Brain pericyte (primary cell): ENCODE measurements at regions not wholly inside any gene's neighbourhood (a gene's known extent, or its start where the extent isn't known, plus 50 kb on each side); places are given as distances from the start of the nearest gene placed in this dataset.

Source experiments
- DNase-seq: peaks from one replicate; pipeline ENCODE4 v3.0.0-alpha.2; 2012; ENCODE audit warnings: low read depth, low spot score

- DNase-seq, result no peak
Observed at GRCh38 chr4:143076723-143077122, 108.0 kb upstream of the USP38 start.

GRCh38 chr4:143082701-143083100, 102.0 kb upstream of the USP38 start:
- DNase-seq, result no peak

DNA sequence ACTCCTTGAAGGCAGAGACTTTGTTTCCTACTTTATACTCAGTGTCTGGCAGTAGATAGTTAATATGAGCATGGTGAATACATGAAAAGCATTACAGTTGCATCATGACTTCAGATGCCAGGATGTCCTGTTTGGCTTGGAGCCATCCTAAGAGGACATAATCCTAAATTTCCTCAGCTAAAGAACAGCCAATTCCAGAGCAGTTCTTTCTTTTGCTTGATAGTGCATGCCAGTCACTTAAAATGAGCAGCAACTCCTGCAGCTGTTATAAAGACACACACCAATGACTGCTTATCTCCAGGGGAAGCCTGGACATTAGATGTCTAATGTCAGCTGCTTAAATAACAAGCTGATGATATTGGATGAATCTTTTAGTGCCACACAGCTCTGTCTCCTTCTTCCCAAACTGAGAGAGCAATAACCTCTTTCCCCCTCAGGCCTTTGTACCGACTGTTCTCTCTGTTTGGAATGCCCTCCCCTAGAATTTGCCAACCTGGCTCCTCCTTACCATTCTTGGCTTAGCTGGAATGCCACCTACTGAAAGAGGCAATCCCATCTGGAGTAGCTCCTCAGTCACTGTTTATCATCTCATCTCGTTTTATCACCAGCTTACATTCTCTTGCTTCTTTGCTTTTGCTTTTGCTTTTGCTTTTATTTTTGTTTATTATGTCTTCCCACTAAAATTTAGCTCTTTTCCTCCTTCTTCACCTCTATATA, 100.8 kb upstream of the USP38 start:
- no peak for DNase-seq

DNA sequence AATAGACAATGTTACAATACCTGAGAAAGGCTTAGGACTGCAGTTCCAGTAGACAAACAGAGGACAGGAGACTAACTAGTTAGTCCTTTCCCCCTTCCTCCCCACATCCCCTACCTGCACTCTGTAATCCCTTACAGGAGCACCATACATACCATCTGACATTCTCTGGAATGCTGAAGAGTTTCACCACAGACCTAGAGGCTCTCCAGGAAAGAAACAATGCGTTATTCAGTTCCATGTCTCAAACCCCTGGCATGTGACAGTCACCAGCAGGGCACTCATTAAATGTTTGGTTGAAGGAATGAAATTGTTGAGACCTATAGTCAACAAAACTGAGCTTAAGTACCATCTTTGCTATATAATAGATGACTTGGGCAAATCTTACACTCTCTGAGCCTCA, 100.2 kb upstream of the USP38 start:
- no peak for DNase-seq

DNA sequence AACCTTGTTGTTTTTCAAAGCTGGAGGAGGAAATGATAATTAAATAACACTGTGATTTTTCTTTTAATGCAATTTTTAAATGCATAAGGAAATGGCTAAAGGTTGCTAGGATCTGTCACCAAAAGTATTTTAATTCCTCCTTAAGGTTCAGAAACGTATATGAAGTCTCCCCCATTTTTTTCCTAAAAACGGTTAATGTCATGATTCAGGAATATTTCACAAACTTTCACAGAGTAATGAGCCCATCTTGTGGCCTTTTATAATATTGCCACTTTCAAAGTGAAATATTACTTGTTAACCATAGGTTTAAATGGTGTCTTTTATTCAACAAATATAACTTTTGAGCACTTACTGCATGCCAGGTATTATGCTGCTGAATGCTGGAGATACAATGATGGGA, 99.5 kb upstream of the USP38 start:
- DNase-seq, result no peak

DNA sequence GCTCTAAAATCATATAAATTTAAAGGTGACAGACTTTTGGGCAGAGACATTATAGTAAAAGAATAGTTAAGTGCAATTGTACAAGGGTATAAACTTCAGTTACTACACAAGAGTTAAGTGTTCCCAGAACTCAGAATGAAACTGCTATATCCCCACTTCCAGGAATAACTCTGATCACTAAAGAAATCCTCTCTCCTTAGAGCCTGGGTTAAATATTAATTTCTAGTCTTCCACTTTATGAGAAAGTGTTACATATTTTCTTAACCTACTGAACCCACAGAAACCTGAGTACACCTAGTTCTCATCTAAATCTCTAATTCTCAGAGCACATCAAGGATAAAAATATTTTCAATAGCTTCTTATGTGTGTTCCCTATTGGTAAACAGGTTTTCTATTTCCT, 99.1 kb upstream of the USP38 start:
- DNase-seq, result no peak

DNA sequence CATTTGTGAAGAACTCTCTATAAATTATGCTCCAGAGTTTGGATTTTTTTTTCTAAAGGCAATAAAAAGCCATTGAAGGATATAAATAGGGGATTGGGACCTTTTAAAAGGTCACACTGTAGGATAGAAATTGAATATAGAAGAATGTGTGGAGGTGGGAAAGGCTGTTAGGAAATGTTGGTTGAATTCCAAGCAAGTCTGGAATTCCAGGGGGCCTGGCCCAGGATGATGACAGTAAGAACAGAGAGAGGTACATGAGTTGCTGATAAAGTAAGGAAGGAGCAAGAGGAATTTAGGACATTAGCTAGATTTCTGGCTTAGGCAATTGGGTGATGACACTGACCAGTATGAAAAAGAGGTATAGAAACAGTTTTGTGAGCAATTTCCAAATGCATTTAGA, 95.4 kb upstream of the USP38 start:
- DNase-seq, result no peak

- DNase-seq, result no peak
Observed at GRCh38 chr4:143089847-143090246, 94.9 kb upstream of the USP38 start.

DNA sequence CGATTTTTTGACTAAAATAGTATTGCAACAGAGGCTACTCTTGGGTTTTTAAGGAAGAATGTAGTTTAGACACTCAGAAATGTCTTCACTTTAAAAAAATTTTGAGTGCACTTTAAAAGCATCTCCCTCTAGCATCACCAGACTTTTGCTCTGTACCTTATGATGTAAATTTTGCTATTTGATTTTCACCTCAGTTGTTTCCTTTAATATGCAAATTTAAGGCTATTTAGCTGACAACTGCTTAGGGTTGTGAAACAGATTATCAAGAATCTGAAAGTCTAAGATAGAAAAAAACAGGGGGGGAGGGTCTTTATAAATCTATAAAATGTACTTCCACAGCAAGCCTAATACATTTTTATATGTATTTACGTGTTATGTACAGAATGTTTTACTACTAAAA, 92.9 kb upstream of the USP38 start:
- DNase-seq, result no peak

GRCh38 chr4:143095447-143095846, 89.3 kb upstream of the USP38 start:
- no peak for DNase-seq

GRCh38 chr4:143097751-143098150, 87.0 kb upstream of the USP38 start:
- no peak for DNase-seq

GRCh38 chr4:143099693-143100092, 85.0 kb upstream of the USP38 start:
- no peak for DNase-seq

GRCh38 chr4:143109376-143109775, 75.3 kb upstream of the USP38 start:
- DNase-seq, result no peak

DNA sequence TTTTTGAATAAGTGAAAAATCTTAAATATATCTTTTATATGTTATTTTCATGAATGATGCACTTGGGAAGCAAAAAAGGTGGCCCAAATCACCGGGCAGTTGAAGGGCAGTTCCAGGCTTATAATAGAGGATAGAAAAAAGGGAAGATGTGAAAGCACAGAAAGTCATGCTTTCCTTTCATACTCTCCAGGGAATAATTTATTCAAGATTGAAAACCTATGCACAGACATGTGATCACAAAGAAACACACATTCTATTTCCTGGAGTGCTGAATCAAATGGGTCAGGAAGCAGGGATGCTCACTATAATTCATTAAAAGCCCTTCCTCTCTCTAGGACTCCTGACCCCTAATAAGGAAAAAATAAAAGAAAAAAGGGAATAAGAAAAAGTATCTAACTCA, 66.1 kb upstream of the USP38 start:
- no peak for DNase-seq

- no peak for DNase-seq
Observed at GRCh38 chr4:143127621-143128020, 57.1 kb upstream of the USP38 start.

- DNase-seq, result no peak
Observed at GRCh38 chr4:143133977-143134376, 50.7 kb upstream of the USP38 start.
